Islet precursor cell (in vitro differentiated cells): ENCODE measurements at regions not wholly inside any gene's neighbourhood (a gene's known extent, or its start where the extent isn't known, plus 50 kb on each side); places are given as distances from the start of the nearest gene placed in this dataset.
"Not testable (repeated sequence)": the region's sequence is repeated elsewhere in the genome, so short reads cannot be mapped to it uniquely, and the experiment has no call there.

Experiments
- DNase-seq: peaks from one replicate; pipeline ENCODE4 v3.0.0-alpha.2; 2018

- not testable (repeated sequence) for DNase-seq
Measured at GRCh38 chr2:234553223-234553622, 56.3 kb upstream of the ARL4C start.

DNA sequence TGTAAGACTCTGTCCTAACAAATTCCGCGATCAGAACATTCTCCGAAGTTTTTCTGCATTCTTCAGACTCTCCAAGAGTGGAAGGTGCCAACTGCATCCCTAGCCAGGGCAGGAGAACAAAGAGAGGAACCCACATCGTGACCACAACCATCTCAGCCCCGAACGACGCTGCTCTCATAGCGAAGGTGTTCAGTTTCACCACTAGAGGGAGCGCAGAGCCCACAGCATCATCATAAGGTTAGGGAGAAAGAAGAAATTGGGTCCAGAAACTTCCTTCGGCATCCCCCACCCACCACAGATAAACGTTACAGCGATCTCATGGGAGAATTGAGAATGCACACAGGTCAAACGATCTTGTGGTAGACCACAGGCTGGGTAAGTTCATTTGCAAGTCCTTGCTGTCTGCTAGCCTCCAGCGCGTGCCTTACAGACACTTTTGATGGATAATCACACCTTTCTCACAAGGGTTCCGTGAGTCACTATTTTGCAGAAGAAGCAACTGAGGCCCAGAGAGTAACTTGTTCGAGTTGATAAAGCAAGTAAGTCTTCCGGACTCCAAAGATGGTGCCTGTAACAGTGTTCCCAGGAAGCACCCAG lies 53.7 kb upstream of the ARL4C start:
- DNase-seq: peak; percentile 88

- no peak for DNase-seq
Measured at GRCh38 chr2:234550056-234550455, 53.2 kb upstream of the ARL4C start.

- DNase-seq: peak; percentile 62
Measured at GRCh38 chr2:234548695-234549420, 52.0 kb upstream of the ARL4C start.

- no peak for DNase-seq
Measured at GRCh38 chr2:234546770-234547169, 49.9 kb upstream of the ARL4C start.
